ENCODE measurements at regions not wholly inside any gene's neighbourhood (a gene's known extent, or its start where the extent isn't known, plus 50 kb on each side); places are given as distances from the start of the nearest gene placed in this dataset.
"Not testable (repeated sequence)": the region's sequence is repeated elsewhere in the genome, so short reads cannot be mapped to it uniquely, and the experiment has no call there.

GRCh38 chr21:6363591-6363990, 4157.8 kb upstream of the TPTE start:
- H3K9me3 ChIP-seq; H3K36me3 ChIP-seq; H3K4me3 ChIP-seq; H3K27ac ChIP-seq; H3K27me3 ChIP-seq; intact Hi-C loops (cut with DNase I); H3K4me1 ChIP-seq; DNase-seq (ENCODE audit: low spot score in 2 of 2): not testable (repeated sequence)

- H3K27ac ChIP-seq = peak overlapping the region; percentile 40 to 88
- H3K36me3 ChIP-seq; H3K9me3 ChIP-seq; H3K4me1 ChIP-seq; H3K27me3 ChIP-seq; intact Hi-C loops (cut with DNase I): not testable (repeated sequence)
- peak overlapping the region; percentile 30 to 48 for H3K4me3 ChIP-seq
- DNase-seq (ENCODE audit: low spot score in 2 of 2) = peak in 1 of 2 donors; percentile 63
These were observed 4152.6 kb upstream of the TPTE start for GRCh38 chr21:6368824-6369223.

- H3K36me3 ChIP-seq; H3K27ac ChIP-seq; H3K27me3 ChIP-seq; H3K9me3 ChIP-seq; intact Hi-C loops (cut with DNase I); H3K4me1 ChIP-seq; H3K4me3 ChIP-seq: not testable (repeated sequence)
- DNase-seq (ENCODE audit: low spot score in 2 of 2) = peak in 1 of 2 donors; percentile 38
These were observed 4148.1 kb upstream of the TPTE start for GRCh38 chr21:6373253-6373652.

- H3K4me1 ChIP-seq; H3K36me3 ChIP-seq; H3K9me3 ChIP-seq; H3K27me3 ChIP-seq; H3K27ac ChIP-seq; intact Hi-C loops (cut with DNase I): not testable (repeated sequence)
- DNase-seq (ENCODE audit: low spot score in 2 of 2) = peak in 1 of 2 donors; percentile 77
- peak in 1 of 3 experiments; percentile 23 for TF ChIP-seq CTCF (IDR thresholded peaks at IDR 0.05)
- H3K4me3 ChIP-seq = peak overlapping the region in 1 of 2 donors; percentile 4
These were observed 4147.2 kb upstream of the TPTE start for GRCh38 chr21:6374232-6374631.

- H3K4me1 ChIP-seq; intact Hi-C loops (cut with DNase I); H3K27me3 ChIP-seq; H3K27ac ChIP-seq; H3K9me3 ChIP-seq; H3K36me3 ChIP-seq; H3K4me3 ChIP-seq: not testable (repeated sequence)
- peak in 1 of 2 donors; percentile 57 for DNase-seq (ENCODE audit: low spot score in 2 of 2)
These were observed 4146.5 kb upstream of the TPTE start for GRCh38 chr21:6374926-6375325.

GRCh38 chr21:6375776-6376175, 4145.6 kb upstream of the TPTE start:
- H3K27ac ChIP-seq; intact Hi-C loops (cut with DNase I); H3K36me3 ChIP-seq; H3K27me3 ChIP-seq; H3K4me3 ChIP-seq; H3K9me3 ChIP-seq; H3K4me1 ChIP-seq: not testable (repeated sequence)
- DNase-seq (ENCODE audit: low spot score in 2 of 2) = peak in 1 of 2 donors; percentile 28

- DNase-seq (ENCODE audit: low spot score in 2 of 2) = peak in 1 of 2 donors; percentile 41
- H3K27ac ChIP-seq; H3K9me3 ChIP-seq; H3K4me3 ChIP-seq; H3K27me3 ChIP-seq; H3K36me3 ChIP-seq; H3K4me1 ChIP-seq; intact Hi-C loops (cut with DNase I): not testable (repeated sequence)
These were observed 4144.9 kb upstream of the TPTE start for GRCh38 chr21:6376321-6377070.

Measured in ascending aorta (tissue), 2 donors.